ENCODE measurements at regions not wholly inside any gene's neighbourhood (a gene's known extent, or its start where the extent isn't known, plus 50 kb on each side); places are given as distances from the start of the nearest gene placed in this dataset.
A peak's percentile ranks its signal among the peaks of the same experiment; 100 is the strongest.

DNA sequence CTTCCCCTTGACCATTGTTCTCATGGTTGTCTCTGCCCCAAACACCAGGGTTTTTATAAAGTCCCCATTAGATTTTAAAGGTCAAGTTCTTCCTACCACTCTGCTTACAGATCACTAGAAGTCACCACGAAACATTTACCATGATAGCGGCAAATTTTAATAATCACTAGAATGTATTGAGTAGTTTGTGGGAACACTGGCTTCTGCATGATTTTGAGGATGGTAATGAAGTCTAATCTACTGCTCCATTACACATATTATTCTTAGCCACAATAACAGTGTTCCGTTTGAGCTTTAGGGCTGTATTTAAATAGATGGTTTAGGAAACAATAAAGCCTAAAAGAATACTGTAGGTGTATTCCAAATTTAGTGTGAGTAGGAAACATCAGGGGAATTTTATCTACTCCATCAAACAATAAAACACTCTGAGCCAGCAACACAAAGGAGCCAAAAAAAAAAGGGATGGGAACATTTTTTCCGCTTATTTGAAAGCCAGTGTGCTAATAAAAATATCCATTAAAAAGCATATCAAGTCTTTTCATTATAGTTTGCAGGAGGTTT, 49.7 kb downstream of the KLF12 start:
- DNase-seq (ENCODE audit: low spot score) = no peak

DNA sequence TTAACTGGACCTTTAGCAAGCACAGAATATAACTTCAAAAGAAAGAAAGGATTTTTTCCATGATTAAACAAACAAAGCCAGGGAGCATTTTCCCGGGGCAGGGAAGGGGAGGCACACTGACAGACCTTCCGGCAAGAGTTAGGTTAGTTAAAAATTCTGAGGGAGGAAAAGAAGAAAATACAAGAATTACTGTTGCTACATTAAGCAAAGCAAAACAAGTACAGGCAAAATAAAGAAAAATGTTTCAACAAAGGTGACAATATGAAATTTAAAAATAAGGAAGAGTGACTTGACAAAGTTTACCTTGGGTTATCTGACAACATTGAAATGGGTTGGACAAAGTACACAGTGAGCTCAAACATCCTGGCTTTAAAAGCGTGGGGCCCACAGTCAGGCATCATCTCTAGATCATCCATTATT, 51.5 kb downstream of the KLF12 start:
- DNase-seq (ENCODE audit: low spot score) = no peak

DNA sequence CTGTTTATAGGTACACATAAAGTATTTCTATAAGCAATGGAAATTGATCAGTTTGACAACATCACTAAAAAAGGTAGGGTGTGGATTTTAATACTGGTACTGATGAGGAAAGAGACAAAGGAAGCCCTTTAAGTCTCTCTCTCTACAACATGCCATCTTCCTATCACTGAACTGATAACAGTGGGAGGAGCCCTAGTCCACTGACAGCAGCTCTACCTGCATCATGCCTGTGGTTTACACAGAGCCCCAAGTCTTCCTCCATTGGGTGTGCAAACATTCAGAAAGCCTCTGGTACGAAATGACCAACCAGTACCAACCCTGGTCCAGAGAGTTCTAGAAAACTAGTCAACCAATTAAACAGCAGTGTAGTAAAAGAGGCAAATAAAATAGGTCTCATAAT, 53.4 kb downstream of the KLF12 start:
- no peak for DNase-seq (ENCODE audit: low spot score)

DNA sequence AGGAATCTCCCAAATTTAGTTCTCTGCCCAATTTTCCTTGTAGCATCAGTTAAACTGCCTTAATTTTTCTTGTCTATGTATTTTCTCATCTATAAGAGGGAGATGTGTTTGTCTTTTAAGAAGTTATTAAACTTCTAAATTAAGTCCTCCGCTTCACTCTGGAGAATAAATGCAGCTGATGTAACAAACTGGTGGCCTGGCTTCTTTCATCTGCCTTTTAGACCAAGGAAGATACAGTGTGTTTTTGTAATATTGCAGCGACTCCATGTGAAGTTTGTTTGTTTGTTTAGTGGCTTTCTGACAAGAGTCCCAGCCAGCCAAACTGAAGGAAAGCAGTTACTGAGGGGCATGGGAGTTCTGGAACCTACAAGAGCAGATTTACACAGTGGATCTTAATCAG, 56.4 kb downstream of the KLF12 start:
- no peak for DNase-seq (ENCODE audit: low spot score)

DNA sequence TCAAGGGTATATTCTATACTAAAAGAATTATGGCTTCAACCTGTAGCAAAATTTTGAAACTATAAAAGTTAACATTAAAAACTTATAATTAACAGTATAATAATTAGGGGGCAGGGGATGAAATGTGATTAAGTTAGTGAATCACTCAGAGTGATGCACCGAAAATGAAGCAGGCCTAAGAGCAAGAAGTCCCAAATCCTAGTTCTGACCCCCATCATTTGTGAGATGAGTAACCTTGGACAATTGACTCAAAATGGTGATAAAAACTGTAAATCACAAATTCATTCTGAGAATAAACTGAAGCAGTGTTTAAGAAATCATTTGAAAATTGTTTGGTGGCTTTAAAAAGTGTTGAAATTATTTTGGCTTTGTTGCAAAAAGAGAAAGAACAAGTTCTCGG, 56.8 kb downstream of the KLF12 start:
- no peak for DNase-seq (ENCODE audit: low spot score)

DNA sequence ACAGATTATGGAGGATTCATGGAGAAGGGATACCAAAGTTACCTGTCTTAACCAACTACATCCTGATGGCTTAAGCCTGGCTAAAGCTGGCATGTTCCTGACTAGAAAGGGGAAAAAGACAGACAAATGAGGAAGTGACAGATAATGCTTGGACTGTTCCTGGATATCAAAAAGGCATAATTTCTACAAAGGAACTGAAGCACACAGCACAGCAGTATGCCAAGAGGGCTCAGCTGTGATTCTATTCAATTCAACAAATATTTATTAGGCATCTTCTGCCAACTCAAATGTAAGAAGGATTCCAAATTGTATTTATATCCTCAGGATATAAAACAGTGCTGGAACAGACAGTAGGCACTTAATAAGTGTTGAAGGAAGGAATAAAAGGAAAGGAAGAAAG, 59.5 kb downstream of the KLF12 start:
- DNase-seq (ENCODE audit: low spot score) = no peak

DNA sequence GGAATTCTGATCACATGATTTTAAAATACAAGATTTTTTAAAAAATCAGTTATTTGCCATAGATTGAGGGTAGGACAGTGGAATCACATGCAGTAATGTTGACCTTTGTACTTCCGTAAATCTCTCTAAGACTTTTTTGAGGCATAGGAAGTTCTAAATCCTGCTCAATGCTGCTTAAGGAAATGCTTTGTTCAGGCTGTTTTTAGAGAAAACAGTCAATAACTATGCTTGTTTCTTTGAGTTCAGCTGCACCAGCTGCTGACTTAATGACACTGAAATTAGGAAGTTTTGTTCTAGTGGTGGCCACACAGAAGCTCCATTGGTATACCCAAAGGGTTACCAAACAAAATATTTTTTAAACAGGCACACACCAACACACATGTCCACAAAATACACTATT, 60.9 kb downstream of the KLF12 start:
- DNase-seq (ENCODE audit: low spot score) = no peak

DNA sequence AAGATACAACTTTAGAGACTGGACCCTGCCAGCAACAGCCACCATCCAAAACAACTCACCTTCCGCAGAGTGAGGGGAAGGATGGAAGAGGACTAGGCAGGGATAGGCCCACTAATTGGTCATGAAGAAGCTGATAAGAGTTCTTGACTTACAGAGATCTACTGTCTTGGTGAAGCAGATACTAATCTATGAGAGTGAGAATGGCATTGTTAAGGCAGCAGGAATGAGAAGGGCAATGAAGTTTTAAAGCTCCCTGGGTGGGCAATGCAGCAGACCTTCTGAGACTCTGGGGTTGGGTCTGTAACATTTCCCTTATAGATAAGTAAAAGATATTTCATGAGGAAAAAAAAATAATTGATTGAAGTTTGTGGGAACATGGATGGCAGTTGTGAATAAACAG, 63.7 kb downstream of the KLF12 start:
- DNase-seq (ENCODE audit: low spot score) = no peak

DNA sequence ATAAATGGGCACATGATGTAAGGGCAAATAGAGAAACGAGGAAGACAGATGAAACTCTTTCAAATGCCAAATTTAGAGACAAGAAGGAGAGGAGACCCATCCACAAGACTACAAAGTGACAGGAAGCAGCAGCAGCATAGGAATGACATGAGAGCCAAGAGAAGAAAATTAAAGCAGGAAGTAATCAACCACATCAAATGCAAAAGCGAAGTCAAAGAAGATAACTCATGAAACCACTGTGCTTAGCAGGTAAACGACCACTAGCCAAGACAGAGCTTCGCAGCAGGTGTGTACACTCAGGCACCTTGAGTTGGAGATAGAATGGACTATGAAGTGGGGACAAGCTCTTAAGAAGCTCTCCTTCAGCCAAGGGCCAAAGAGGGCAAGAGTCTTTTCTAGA, 64.1 kb downstream of the KLF12 start:
- peak; percentile 41 for DNase-seq (ENCODE audit: low spot score)

DNA sequence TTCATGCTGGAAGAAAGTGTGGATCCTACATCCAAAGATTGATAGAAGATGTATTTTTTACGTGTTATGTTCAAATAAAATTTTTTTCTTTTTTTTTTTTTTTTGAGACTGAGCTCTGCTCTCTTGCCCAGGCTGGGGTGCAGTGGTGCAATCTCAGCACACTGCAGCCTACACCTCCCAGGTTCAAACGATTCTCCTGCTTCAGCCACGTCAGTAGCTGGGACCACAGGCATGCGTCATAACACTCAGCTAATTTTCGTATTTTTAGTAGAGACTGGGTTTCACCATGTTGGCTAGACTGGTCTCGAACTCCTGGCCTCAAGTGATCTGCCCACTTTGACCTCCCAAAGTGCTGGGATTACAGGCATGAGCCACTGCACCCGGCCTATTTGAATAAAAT, 65.7 kb downstream of the KLF12 start:
- DNase-seq (ENCODE audit: low spot score) = no peak

DNA sequence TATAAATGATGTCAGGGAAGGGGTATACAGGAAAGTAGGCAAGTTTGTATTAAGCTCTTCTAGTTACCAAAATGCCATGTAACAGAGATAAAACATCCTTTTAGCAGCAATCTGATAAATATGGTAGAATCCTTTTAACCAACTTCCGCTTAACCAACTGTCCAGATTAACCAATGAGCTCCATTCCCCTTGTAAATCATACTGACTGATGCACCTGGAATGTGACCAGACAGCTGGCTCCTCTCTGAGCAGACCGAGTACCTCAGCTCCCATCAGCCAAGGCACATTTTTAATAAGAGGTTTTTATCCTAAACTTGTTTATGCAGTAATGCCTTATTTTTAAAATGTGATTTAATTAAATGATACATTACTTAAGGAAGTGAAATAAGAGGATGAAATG, 66.4 kb downstream of the KLF12 start:
- DNase-seq (ENCODE audit: low spot score) = no peak

DNA sequence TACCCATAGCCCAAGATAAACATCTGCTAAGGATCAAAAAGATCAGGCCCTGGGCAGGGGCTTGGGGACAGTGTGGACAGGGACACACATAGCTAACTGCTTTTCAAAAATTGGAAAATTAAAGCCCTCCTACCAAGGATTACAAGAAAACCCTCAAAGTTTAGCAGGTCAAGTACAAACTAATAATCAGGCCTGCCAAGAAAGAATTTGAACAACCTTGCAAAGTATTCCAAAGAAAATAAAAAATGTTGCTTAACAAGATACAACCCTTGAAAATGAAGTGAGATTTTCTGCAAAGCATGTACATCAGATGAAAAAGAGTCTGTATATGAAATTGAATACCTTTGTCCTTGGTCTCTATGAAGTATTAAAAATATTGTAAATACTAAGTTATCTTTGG, 67.3 kb downstream of the KLF12 start:
- DNase-seq (ENCODE audit: low spot score) = no peak

DNA sequence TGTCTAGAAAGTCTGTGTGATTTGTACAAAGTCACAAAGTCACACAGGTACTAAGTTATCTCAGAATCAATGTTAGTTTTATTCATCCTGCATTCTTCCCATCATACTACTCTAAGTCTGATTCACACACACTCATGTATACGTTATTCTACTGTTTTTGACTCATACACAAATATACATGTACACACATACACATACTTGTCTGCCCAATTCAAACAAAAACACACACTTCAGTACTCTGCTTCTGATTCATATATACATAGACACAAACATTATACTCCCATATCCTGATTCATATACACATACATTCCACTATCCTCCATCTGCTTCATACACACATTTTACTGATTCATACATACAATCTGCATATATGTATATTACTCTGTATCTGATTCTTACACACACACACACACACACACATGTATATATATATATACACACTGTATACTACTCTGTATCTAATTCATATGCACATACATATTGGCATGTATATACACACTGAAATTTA, 69.3 kb downstream of the KLF12 start:
- no peak for DNase-seq (ENCODE audit: low spot score)

DNA sequence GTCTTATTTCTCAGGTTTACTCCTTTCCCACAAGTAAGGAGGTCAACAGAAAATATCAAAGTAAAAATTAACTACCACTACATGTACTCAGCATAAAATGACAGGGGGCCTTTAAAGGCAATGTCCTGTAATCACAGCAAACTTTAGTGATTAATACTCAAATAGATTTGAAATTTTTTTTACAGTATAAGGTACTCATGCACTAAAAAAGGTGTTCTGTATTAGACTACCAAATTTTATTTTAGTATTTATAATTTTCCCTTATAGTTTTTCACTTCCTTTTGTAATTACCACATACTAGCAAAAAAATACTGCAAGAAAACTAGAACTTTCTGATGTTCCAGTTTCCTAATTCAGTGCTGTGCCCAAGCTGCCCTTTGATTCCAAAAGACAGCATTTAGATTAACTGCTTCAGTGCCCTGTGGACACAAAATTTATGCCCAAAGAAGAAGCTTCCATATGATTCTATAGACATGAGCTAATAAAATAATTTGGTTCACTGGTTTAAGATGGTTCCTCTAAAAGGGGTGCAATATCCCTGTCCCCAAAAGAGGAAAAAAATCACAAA, 70.6 kb downstream of the KLF12 start:
- no peak for DNase-seq (ENCODE audit: low spot score)

DNA sequence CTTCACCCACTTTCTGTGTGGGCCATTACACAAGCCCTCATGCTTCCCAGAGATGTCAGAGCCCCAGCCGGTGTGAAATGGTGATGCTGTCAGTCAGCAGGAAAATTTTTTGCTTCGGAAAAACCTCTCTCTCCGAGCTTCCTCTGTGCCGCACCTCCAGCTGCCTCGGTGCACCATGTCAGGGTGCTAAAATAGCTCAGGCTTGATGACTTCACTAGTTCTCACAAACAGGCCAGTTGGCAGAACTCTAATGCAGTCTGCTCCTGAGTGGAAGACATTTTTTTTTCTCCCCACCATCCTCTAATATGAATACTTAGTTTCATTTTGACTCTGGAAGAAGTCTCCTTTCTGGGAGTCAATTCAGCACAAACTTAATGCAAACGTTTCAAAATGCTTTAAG, 71.3 kb downstream of the KLF12 start:
- DNase-seq (ENCODE audit: low spot score) = no peak

DNA sequence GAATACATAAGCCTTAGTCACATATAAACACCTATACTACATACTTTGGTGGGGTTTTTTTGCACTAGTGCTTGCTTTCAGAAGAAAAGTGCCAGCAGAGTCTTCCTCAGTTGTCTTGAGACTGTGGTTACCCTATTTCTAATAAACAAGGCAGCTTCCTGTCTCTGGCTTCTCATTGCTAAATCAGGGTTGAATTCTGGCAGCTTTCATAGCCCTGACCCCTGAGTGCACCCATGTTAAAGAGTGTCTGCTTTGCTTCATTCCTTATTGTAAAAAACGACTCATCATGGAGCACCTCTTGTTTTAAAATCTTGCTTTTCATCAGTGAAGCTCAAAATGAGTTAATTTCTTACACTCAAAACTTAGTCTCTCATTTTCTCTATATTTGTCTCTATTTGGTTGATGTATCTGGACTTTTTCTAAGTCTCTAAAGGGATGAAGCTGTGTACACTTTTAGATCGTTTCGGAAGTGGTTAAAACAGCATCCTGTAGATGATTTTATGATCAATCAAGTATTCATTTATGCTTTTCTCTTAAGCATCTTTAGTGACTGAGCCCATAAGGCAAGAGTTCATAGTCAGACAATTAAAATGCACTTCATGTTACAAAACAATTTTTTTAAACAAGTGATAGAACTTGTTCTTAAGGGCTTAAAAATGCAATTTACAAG, 72.1 kb downstream of the KLF12 start:
- DNase-seq (ENCODE audit: low spot score) = no peak

DNA sequence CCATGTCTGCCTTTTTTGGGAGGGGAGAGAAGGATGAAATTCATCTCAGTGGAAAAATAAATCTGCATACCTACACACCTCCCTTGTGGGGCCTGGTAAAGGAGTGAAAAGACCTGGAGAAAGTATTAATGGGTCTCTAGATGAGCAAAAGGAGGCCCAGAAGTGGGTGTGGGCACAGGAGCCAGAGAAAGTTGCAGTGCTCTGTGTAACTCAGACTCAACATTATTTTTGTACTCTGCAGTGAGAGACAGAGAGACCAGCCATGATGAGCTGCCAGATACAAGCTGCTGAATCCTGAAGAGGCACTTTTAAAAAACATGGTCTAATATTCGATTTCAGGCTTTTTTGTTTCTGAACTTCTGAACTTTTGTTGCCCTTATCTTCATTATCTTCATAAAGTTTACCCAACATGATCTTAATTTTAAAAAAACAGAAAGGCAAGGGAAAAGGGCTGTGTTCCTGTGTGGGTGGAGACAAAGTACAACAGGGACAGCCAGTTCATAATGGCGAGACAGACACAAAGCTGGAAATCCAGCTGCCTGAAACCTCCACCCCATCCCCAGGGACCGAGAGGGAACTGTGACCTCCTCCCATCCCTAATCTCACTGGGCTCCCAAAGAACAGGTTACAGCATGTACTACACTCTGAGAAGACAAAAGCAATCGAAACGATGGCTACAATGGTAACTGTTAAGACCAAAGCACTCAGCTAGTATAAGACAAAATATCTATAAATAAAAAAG, 77.2 kb downstream of the KLF12 start:
- DNase-seq (ENCODE audit: low spot score) = no peak

DNA sequence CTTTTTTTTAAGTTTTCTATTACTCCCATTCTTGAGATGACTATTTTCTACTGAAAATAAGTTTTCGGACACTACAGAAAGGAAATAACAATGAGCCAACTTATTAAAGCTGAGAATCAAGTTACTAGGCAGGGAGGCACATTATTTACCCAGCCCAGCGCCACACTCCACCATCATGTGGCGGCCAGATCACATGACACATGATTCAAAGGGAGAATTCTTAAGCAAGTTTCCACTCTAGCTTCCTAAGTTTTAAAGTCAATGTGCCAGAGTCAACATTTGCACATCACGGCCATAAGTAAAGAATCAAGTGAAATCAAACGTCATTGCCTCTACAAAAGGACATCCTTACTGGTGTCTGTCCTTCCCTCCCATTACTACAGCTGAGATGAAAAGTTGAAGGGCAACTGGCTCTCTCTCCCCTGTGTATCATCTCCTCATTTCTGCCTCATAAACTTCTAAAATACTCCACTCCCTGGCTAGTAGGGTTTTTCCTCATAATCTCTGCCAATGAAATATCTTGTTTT, 81.7 kb downstream of the KLF12 start:
- no peak for DNase-seq (ENCODE audit: low spot score)

DNA sequence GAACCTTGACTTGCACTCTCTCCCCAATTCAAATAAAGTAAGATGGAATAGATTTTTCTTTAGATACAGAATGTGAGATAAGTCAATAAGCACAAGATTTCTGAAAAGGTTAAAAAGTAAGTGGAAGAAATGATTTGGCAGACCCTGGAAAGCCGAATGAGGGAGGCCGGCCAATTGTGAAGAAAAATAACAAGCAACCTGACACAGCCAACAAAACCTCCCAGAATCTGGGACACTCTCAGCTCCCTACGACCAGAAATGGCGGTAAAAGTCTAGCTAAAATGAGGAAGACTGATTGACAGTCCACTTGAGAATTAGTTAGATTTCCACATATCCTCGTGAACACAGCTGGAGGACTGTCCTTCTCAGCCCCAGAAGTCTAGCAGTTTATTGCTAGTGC, 85.4 kb downstream of the KLF12 start:
- DNase-seq (ENCODE audit: low spot score) = no peak

DNA sequence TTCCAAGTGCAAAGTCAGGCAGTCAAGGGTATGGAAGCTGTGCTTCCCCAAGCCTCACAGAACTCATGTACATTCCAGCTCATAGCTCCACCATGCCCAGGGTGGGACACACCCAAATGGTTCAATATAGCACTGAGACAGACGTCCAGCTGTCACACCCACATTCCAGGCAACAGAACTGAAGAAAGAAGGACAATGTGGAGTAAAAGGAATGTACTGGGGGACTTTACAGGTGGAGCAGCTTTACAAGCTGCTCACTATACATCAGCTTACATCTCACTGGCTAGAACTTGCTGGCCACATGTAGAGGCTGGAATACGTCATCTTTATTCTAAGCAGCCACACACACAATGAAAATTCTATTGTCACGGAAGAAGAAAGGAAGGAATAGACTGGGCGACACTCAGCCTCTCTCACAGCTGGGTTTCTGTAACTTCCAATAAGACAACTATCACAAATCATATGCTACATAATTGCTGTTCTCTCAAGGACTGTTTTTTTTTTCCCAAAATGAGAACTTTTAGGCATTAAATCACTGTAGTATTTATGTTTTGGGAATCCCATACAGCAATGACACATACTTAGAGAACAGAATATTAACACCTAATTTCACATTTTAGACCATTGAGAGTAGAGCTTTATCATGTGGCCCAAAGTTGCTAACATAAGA, 86.1 kb downstream of the KLF12 start:
- peak; percentile 76 for DNase-seq (ENCODE audit: low spot score)

DNA sequence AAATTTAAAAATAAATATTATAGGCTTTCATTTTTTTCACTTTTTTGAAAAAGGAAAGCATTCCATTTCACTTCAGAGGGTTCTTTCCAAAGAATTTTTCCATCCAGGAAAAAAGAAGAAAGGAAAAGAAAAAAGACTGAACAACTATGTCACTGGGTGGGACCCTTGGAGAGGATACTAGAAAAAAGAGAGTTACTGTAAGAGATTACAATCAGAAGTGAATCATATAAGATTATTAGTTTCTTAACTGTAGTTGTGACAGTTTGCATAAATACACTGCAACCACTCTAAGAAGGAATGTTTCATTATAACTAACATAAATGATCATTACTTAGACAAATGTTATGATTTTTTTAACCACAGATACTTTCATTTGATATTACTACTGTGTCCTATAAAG, 87.8 kb downstream of the KLF12 start:
- DNase-seq (ENCODE audit: low spot score) = no peak

DNA sequence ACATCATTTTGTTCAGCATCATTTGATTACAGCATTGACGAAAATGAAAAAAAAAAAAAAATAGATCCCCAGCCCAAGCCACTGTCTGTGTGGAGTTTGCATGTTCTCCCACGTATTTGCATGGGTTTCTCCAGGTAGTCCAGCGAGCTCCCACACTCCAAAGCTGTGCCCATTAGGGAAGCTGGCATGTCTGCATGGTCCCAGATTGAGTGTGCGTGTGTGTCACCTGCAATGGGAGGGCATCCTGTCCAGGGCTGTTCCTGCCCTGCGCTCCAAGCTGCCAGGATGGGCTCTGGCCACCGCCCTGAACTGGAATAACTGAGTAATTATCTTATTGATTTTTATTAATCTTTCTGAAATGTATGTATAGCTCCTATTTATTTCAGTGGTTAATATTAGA, 88.6 kb downstream of the KLF12 start:
- no peak for DNase-seq (ENCODE audit: low spot score)

Data from SW480 (cell line).